GM10248 (cell line): ENCODE measurements at regions not wholly inside any gene's neighbourhood (a gene's known extent, or its start where the extent isn't known, plus 50 kb on each side); places are given as distances from the start of the nearest gene placed in this dataset.

Experiments used
- CTCF ChIA-PET: fragments of 300-600 bp; sonication (Branson Sonifier 250); formaldehyde crosslinking; extraction: SDS; loops from one replicate; lab custom pipeline; 2021; ENCODE audit warnings: antibody characterized with exemption; lab: Yijun Ruan, JAX
- POLR2A ChIA-PET: fragments of 350-650 bp; sonication (Branson Sonifier 250); formaldehyde crosslinking; extraction: SDS; loops from one replicate; lab custom pipeline; 2020; ENCODE audit warnings: antibody characterized with exemption; lab: Yijun Ruan, JAX
- DNase-seq: peaks from one replicate; pipeline ENCODE4 v3.0.0; 2012; ENCODE audit errors: extremely low spot score
- CTCF ChIP-seq: IDR thresholded peaks from 2 replicates; pipeline ENCODE4 v1.5.1; 2012; ENCODE audit warnings: mild to moderate bottlenecking, low read depth; ENCODE audit errors: extremely low read depth, missing control alignments, control extremely low read depth

- ChIA-PET CTCF (no interaction called here), POLR2A (no interaction called here)
- DNase-seq, result no peak
- no peak for TF ChIP-seq CTCF
These were observed 749.5 kb downstream of the FLRT2 start for GRCh38 chr14:86279405-86279804.

GRCh38 chr14:86257973-86258372 is 728.0 kb downstream of the FLRT2 start:
- no peak for DNase-seq
- no peak for TF ChIP-seq CTCF
- ChIA-PET CTCF (no interaction called here), POLR2A (no interaction called here)

GRCh38 chr14:86243158-86243557 is 713.2 kb downstream of the FLRT2 start:
- TF ChIP-seq CTCF, result no peak
- DNase-seq, result no peak
- POLR2A ChIA-PET, result no interaction called here
- CTCF ChIA-PET, result no interaction called here

- DNase-seq, result no peak
- CTCF ChIA-PET, result no interaction called here
- no peak for TF ChIP-seq CTCF
- POLR2A ChIA-PET, result no interaction called here
These were observed 707.8 kb downstream of the FLRT2 start for GRCh38 chr14:86237733-86238132.

GRCh38 chr14:86221755-86222154 is 691.8 kb downstream of the FLRT2 start:
- TF ChIP-seq CTCF, result no peak
- no peak for DNase-seq
- CTCF ChIA-PET, result interaction anchor here (1.3 kb wide), 1 partner anchor 11 kb away, joined by 3 read pairs; no protein-coding TSS in a partner anchor
- POLR2A ChIA-PET, result no interaction called here

GRCh38 chr14:86221000-86221399 is 691.1 kb downstream of the FLRT2 start:
- no peak for DNase-seq
- CTCF ChIA-PET, result no interaction called here
- TF ChIP-seq CTCF, result no peak
- POLR2A ChIA-PET, result no interaction called here

- ChIA-PET POLR2A (no interaction called here), CTCF (no interaction called here)
- no peak for DNase-seq
- no peak for TF ChIP-seq CTCF
These were observed 687.6 kb downstream of the FLRT2 start for GRCh38 chr14:86217523-86217922.
